ENCODE measurements at regions not wholly inside any gene's neighbourhood (a gene's known extent, or its start where the extent isn't known, plus 50 kb on each side); places are given as distances from the start of the nearest gene placed in this dataset.

- RAD21 ChIA-PET (ENCODE audit: unreplicated experiment) = no interaction called here
- TF ChIP-seq POU2F2 (IDR thresholded peaks at IDR 0.05; ENCODE audit: borderline replicate concordance, low read depth, low read length) (no peak), CREB1 (IDR thresholded peaks at IDR 0.05; ENCODE audit: low read depth) (no peak), POLR2AphosphoS5 (IDR thresholded peaks at IDR 0.05; ENCODE audit: low read length) (no peak), SKIL (IDR thresholded peaks at IDR 0.05; ENCODE audit: low read depth, poor library complexity, severe bottlenecking) (no peak), IRF5 (IDR thresholded peaks at IDR 0.05; ENCODE audit: borderline replicate concordance) (no peak), SMARCA5 (IDR thresholded peaks at IDR 0.05) (no peak), ATF7 (IDR thresholded peaks at IDR 0.05; ENCODE audit: low read depth) (no peak), CHD2 (IDR thresholded peaks at IDR 0.05; ENCODE audit: borderline replicate concordance, low read depth, low read length) (no peak), CREM (IDR thresholded peaks at IDR 0.05; ENCODE audit: low read depth) (no peak), SPI1 (IDR thresholded peaks at IDR 0.05; ENCODE audit: borderline replicate concordance, insufficient read depth, low read depth, low read length) (no peak), NFIC (IDR thresholded peaks at IDR 0.05; ENCODE audit: low read depth, low read length) (no peak)
- TF ChIP-seq, protein P1, sequence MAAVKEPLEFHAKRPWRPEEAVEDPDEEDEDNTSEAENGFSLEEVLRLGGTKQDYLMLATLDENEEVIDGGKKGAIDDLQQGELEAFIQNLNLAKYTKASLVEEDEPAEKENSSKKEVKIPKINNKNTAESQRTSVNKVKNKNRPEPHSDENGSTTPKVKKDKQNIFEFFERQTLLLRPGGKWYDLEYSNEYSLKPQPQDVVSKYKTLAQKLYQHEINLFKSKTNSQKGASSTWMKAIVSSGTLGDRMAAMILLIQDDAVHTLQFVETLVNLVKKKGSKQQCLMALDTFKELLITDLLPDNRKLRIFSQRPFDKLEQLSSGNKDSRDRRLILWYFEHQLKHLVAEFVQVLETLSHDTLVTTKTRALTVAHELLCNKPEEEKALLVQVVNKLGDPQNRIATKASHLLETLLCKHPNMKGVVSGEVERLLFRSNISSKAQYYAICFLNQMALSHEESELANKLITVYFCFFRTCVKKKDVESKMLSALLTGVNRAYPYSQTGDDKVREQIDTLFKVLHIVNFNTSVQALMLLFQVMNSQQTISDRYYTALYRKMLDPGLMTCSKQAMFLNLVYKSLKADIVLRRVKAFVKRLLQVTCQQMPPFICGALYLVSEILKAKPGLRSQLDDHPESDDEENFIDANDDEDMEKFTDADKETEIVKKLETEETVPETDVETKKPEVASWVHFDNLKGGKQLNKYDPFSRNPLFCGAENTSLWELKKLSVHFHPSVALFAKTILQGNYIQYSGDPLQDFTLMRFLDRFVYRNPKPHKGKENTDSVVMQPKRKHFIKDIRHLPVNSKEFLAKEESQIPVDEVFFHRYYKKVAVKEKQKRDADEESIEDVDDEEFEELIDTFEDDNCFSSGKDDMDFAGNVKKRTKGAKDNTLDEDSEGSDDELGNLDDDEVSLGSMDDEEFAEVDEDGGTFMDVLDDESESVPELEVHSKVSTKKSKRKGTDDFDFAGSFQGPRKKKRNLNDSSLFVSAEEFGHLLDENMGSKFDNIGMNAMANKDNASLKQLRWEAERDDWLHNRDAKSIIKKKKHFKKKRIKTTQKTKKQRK (IDR thresholded peaks at IDR 0.05; ENCODE audit: low read depth, low read length) = no peak
- TF ChIP-seq, protein P2, sequence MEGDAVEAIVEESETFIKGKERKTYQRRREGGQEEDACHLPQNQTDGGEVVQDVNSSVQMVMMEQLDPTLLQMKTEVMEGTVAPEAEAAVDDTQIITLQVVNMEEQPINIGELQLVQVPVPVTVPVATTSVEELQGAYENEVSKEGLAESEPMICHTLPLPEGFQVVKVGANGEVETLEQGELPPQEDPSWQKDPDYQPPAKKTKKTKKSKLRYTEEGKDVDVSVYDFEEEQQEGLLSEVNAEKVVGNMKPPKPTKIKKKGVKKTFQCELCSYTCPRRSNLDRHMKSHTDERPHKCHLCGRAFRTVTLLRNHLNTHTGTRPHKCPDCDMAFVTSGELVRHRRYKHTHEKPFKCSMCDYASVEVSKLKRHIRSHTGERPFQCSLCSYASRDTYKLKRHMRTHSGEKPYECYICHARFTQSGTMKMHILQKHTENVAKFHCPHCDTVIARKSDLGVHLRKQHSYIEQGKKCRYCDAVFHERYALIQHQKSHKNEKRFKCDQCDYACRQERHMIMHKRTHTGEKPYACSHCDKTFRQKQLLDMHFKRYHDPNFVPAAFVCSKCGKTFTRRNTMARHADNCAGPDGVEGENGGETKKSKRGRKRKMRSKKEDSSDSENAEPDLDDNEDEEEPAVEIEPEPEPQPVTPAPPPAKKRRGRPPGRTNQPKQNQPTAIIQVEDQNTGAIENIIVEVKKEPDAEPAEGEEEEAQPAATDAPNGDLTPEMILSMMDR (IDR thresholded peaks at IDR 0.05 in 2 of 3, conservative IDR thresholded peaks at IDR 0.05 in 1 of 3; ENCODE audit: control insufficient read depth in 2 of 3, extremely low read depth in 1 of 3, insufficient read depth in 1 of 3, low read depth in 3 of 3, low read length in 3 of 3) = no peak
Observed at GRCh38 chr1:65039066-65039465, 72.7 kb upstream of the JAK1 start.

More at GRCh38 chr1:65039066-65039465, 72.7 kb upstream of the JAK1 start:
- Histone ChIP-seq H4K20me1 (ENCODE audit: control insufficient read depth, insufficient read depth) (no peaks in the 10 kb centered on the region), H3K4me1 (ENCODE audit: control insufficient read depth, insufficient read depth, low read length) (no peaks in the 10 kb centered on the region; the same call in 1 of the 2 replicates), H3K36me3 (ENCODE audit: control insufficient read depth in 2 of 2, insufficient read depth in 2 of 2, low read length in 1 of 2) (no peaks in the 10 kb centered on the region), H3K9ac (ENCODE audit: control insufficient read depth, insufficient read depth, low read length) (no peak overlapping the region), H3K9me3 (replicated peaks; ENCODE audit: control insufficient read depth, insufficient read depth, low read length) (no peaks in the 10 kb centered on the region), H3K27me3 (replicated peaks in 1 of 2; ENCODE audit: control insufficient read depth in 2 of 2, insufficient read depth in 2 of 2, low read length in 1 of 2) (no peaks in the 10 kb centered on the region), H3K27ac (ENCODE audit: control insufficient read depth, insufficient read depth) (no peak overlapping the region), H2AFZ (ENCODE audit: control insufficient read depth, low read depth, low read length) (no peak overlapping the region), H3K79me2 (ENCODE audit: control insufficient read depth, insufficient read depth, low read length) (no peaks in the 10 kb centered on the region), H3K4me3 (no peak overlapping the region), H3K4me2 (ENCODE audit: control insufficient read depth, insufficient read depth) (no peak overlapping the region)
- 21% methylated on average over 1 of the region's 1 CpG for WGBS (ENCODE audit: insufficient coverage, insufficient replicate concordance, low lambda C conversion rate, missing lambda C conversion rate)
- ChIA-PET POLR2A (no interaction called here), CTCF (no interaction called here), SMC1A (ENCODE audit: uncharacterized antibody, unreplicated experiment) (no interaction called here)
- no peak for ATAC-seq
- DNase-seq (ENCODE audit: low read depth, low spot score) = no peak
- FAIRE-seq = no peak
- intact Hi-C loops (cut with micrococcal nuclease; ENCODE audit: unreplicated experiment) = no loop called here
- no TSS peak for BruUV-seq (replicated peaks)
- in situ Hi-C loops (cut with MboI) = loop anchor here (25.0 kb wide), 2 partner anchors 352 to 777 kb away; no protein-coding TSS in a partner anchor
